Fibroblast of peridontal ligament (primary cell): ENCODE measurements at regions not wholly inside any gene's neighbourhood (a gene's known extent, or its start where the extent isn't known, plus 50 kb on each side); places are given as distances from the start of the nearest gene placed in this dataset.
"Not testable (repeated sequence)": the region's sequence is repeated elsewhere in the genome, so short reads cannot be mapped to it uniquely, and the experiment has no call there.

ENCODE experiments used
- DNase-seq: peaks from one replicate; pipeline ENCODE4 v3.0.0-alpha.2; 2010; ENCODE audit errors: extremely low read depth

DNA sequence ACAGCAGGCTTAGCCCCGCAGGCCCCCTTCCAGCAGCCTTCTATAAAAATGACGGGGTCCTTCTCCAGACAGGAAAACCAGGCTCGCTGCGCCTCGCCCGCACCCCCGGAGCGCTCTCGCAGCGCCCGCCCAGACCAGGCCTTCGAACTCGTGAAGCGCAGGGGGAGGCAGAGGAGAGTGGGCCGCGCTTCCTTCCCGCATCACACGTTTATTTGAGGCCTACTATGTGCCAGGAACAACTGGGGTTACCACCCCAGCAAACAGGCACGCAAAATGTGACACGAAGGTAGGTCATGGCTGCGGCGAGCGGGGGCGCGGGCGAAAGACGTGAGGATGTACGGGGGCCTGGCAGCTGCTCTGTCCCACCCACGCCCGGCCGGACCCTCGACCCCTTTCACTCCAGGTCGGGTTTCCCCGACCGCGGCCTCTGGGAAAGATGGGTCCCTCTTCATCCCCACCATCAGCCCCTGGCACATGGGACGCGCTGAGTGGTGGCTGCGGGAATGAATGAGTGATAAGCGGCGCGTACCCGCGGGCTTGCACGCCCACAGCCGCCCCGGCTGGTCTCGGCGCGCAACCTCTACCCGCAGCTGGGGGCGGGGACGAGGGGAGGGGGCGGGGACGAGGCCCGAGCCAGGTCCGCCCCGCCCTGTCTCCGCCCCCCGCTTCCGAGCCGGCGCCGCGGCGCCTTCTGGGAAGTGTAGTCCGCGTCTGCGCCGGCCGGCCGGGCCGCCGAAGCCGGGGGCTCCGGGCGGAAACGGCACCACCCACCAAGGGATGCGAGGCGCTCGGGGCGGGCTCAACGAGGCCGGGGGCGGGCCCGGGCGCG lies 59.1 kb downstream of the ZNF467 start:
- DNase-seq: peak; percentile 71

DNA sequence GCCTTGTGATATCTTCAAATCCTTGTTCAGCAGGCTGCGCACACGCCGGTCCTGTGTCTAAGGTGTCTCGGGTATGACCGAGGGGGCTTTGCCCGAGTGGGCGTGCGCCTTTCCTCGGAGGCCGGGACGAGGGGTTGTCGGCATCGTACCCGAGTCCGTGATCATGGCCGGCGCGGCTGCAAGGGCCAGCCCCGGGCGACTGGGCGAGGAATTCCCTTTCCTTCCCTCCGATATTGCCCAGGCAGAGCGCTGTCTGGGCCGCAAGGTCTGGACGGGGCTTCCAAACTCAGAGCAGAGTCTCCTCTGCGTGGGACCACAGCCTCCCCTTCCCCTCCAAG lies 59.7 kb downstream of the ZNF467 start:
- DNase-seq: no peak

DNA sequence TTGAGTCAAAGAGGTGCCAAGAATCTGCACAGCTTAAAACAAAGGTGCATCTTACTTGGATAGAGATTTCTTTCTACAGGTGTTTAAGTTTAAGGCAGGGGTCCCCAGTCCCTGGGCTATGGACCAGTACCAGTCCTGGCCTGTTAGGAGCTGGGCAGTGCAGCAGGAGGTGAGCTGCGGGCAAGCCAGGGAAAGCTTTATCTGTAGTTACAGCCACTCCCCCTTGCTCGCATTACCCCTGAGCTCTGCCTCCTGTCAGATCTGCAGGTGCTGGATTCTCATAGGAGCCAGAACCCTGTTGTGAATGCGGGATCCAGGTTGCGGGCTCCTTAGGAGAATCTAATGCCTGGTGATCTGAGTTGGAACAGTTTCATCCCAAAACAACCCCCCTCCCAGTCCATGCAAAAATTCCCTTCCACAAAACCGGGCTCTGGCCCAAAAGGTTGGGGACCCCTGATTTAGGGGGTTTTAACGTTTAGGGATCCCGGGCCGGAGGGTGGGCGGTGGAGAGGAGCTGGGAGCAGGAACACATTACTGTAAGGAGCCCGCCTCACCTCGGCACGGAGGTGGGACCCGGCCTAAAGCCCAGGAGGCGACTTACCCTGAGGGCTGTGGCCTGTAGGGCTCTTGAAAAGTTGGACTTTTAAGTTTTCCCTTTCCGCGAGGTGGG lies 60.2 kb downstream of the ZNF467 start:
- DNase-seq: no peak

DNA sequence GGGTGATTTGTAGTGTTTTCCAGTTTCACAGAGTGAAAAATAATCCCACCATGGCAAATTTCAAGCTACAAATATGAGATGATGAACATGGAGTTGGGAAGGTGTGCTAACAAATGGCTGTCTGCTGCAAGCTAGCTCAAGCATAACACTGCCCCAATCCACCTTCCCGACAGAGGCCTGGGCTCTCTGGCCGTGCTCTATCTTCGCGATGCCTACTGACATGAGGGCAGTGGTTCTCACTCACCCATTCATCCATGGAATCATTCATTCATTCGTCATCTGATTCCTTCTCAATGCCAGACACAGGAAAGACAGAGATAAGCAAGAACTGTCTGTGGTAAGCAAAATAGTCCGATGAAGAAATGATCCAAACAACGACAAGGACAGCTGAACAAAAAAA lies 65.4 kb downstream of the ZNF467 start:
- DNase-seq: no peak

DNA sequence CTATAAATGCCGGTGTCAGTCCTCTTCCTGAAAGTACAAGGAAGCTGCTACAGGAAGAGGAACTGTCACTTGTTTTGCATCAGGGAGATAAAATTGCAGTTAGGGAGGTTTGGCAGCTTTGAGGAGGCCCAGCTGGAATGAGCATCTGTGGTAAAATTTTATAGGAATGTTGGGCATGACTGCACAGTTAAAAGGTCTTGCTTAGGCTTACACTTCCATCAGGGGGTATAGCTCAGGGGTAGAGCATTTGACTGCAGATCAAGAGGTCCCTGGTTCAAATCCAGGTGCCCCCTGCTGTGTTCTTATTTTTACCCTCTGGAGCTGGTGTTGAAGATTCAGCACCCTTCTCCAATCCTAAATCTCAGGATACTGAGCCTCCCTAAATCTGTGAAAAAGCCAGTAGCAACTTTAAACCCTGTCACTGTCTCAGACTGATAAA lies 65.9 kb downstream of the ZNF467 start:
- DNase-seq: peak; percentile 35

DNA sequence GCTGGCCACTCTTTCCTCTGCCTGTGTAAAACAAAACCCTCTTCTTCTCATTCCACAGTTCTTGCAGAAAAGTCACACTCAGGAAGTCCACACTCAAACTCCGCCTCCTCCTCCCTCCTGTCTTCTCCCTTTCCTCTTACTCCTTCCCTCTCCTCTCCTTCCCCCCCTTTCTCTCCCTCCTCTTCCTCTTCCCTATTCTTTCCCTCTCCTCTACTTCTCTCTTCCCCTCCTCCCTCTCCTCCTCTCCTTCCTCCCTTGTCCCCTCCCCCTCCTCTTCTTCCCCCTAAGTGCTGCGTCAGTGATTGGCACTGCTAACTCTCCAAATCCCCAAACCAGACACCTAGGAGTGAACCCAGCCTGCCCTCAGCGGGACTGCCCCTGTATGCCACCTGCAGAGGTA lies 67.0 kb downstream of the ZNF467 start:
- no peak for DNase-seq

DNA sequence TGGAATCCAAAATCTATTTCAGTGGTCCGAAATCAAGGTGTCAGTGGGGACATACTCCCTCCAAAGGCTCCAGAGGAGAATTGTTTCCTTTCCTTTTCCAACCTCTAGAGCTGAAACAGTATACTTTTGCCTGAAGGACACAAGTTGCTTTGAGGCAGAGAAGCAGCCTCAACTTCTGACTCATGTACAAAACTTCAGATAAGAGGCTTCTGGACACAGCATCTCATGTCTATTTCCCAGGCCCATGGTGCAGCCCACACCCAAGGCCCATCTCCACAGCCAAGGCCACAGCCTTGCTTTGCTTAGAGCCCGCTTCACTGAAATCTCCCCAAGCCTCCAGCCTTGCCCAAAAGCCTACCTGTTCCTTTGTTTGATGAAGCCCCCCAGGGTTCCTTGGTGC lies 68.9 kb downstream of the ZNF467 start:
- no peak for DNase-seq

DNA sequence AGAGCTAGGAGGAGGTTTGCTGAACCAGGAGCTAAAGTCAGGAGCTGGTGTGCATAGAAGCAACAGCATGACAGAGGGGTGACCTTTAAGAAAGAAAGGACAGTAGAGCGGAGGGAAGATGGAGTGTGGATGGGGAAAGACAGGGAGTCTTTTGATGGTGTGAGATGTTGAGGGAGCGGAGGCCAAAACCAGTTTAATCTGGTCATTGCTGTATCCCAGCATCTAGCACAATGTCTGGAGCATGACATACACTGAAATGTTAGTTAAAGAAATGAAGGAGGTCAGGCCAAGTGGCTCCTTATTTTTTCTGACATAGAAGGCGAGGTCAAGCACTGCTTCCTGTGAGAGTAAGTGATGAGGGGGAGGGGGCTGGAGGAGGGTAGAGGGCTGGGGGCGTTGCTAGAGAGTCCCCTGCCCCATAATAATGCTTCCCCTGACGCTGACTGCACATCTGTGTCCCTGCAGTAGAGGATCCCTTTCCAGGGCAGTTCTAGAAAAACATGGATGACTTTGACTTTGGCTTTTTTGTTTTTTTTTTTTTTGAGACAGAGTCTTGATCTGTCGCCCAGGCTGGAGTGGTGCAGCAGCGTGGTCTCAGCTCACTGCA lies 70.2 kb downstream of the ZNF467 start:
- DNase-seq: no peak

DNA sequence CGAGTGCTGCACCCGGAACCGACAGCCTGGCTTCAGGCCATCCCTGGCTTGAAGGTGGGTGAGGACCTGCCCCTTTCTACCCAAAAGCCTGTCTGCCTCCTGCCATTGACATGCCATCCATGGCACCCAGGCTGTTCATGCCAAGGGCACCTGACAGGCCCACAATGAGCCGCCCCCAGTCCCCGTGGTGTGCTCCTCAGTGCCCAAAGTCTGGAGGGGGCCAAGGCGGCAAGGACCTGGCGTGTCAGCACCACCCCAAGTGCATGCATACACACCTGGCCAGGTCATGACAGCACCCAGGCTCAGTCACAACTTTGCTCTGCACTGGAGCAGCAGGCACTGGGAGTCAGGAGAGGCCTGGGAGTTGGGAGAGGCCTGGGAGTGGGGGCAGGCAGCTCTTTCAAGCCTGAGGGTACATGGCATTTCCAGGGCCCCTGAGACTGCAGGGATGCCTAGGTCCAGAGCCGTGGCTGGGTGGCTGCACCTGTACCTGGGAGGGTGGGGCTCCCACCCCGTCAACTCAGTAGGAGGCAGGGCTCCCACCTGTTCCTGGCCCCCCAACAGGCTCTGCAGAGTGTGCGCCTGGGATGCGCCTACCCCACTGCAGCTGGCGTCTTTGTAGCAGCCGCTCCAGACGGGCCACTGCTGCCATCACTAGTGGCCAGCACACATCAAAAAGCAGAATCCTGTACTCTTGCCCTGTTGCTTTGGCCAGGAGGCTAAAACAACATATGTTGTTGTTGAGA lies 71.7 kb downstream of the ZNF467 start:
- no peak for DNase-seq

DNA sequence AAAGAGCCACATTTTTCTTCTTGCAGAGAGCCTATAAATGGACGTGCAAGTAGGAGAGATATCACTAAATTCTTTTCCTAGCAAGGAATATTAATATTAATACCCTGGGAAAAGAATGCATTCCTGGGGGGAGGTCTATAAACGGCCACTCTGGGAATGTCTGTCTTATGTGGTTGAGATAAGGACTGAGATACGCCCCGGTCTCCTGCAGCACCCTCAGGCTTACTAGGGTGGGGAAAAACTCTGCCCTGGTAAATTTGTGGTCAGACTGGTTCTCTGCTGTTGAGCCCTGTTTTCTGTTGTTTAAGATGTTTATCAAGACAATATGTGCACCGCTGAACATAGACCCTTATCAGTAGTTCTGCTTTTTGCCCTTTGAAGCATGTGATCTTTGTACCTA lies 75.6 kb downstream of the ZNF467 start:
- not testable (repeated sequence) for DNase-seq

DNA sequence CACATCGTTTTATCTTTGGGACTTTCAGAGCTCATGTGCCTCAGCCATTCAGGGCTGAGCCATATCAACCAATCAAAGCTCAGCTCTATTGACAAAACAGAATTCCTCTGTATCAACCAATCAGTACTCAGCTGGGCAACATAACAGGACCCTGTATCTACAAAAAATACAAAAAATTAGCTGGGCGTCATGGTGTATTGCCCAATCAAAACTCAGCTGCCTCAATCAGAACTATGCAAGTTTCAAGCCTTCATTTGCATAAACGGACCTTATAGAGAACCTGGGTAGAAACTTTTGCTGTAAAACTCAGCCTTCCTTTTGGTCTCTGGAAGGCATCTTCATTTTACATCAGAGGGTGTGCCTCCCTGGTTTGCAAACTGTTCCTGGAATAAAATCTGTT lies 77.1 kb downstream of the ZNF467 start:
- no peak for DNase-seq

DNA sequence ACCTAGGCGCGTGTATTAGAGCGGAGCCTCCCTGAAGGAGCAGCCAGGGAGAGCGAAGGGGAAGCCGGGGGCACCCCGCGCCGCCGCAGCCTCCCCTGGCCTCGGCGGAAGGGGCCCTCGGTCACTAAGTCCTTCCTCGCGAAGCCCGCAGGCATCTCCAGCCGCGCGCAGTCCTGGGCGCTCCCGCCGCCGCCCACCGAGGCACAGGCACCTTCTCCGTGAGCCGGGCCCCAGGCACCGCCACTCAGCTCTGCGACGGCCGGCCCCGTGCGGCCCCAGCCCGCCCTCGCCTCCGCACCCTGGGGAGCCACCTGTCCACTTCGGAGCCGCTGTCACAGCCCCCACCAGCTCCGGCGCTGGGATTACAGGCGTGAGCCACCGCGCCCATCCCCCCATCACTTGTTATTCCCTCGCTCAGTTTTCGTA lies 80.8 kb downstream of the ZNF467 start:
- DNase-seq: no peak

DNA sequence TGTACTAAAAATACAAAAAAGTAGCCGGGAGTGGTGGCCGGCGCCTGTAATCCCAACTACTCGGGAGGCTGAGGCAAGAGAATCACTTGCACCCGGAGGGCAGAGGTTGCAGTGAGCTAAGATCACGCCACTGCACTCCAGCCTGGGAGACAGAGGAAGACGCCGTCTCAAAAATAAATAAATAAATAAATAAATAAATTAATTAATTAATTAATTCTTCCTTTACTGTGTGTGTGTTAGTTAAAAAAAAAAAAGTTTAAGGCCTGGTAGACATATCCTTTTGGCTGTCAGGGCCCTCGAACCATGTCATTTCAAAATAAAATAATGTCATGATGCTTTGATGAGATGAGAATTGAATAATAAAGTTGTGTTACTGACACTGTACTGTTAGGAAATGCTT lies 81.3 kb downstream of the ZNF467 start:
- DNase-seq: no peak

DNA sequence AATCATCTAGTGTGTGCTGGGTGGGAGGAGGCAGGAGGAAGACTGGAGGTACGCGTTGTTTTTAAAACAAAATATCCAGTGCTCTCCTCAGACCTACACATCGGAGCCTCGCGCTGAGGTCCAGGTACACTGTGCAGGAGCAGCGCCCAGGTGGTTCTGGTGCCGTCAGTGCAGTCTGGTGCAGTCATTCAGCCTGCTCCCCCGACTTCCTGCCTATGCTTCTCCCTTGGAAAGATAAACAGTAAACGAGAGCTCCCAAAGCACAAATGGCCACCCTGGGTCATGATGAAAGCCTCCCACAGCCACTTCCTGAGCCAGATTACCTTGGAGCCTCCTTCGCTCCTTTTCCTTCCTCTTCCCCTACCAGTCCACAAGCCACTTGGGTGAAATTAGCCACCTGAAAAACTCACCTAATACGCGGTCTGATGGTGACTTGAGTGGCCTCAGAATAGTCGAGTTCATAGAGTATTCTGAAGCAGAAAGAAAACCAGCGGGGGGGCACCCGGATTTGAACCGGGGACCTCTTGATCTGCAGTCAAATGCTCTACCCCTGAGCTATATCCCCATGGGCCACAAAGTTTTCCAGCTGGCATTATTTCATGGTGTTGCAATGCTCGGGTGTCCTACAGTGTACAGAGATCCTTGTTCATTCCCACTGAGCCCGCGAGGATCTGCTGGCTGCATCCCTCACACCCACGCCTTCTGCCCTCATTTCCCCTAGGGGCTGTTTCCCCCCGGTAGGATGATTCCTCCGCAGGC lies 82.5 kb downstream of the ZNF467 start:
- DNase-seq: peak; percentile 54

DNA sequence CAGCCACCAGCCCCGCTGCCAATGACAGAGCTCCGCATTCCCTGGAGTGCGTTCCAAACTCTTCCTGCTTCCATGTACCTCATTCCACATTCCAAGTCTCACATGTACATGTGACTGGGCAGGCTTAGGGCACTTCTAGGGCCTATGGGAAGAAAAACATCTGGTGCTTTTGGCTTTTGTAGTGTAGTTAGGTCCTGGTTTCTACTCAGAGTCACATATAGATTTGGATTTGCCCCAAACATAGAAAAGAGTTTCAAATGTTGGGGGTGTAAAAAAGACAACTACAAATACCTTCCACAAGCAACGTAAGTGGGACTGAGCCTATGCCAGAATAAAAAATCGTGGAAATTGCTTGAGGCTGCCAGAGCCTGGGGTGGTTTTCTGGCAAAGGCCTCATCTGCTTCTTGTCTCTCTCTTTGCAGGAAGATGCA lies 84.1 kb downstream of the ZNF467 start:
- DNase-seq: no peak

DNA sequence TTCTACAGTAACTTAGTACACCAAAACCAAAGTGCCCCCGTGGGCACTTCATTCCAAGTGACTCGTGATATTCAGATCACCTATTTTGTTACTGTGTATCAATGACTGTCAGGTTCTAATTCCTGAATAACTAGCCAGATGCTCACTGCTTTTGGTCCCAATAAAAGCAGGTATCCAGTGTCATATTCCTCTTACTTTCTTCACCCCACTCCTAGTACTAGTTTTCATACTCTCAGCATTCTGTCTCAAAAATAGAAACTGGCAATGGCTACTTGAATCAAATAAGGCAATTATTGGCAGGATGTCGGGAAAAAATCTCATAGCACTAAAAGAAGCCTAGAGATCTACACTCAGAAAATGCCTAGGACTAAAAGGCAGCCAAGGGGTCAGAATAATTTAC lies 84.6 kb downstream of the ZNF467 start:
- no peak for DNase-seq

DNA sequence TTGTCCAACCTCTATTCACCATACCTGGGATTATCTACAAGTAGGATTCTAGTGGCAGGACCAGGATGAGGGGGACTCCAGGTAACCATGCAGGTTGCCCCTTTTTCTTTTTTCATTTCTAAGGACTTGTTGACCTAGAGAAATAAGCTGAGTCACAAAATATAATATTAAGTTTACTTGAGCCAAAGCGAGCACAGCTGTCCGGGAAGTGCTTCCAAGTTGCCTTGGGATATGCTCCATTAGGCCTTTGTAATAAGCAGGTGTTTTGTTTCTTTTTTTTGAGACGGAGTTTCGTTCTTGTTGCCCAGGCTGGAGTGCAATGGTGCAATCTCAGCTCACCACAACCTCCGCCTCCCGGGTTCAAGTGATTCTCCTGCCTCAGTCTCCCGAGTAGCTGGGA lies 85.6 kb downstream of the ZNF467 start:
- not testable (repeated sequence) for DNase-seq

DNA sequence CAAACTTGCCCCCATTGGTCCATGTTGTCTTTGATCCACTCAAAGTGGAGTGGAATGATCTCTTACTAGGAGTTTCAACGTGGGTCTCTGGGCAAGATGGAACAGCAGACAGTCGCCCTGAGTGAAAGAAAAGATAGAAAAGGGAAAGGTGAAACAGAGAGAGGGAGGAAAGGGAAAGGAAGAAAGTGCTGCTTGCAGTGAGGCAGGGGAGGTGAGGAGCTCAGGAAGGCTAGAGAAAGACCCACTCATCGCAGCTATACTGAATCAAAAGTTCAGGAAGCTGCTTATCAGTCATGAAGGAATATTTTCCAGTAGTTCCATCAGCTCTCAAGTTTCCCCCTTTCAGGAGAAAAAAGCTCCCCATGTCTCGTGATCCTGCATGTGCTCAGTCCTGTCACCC lies 86.9 kb downstream of the ZNF467 start:
- no peak for DNase-seq

DNA sequence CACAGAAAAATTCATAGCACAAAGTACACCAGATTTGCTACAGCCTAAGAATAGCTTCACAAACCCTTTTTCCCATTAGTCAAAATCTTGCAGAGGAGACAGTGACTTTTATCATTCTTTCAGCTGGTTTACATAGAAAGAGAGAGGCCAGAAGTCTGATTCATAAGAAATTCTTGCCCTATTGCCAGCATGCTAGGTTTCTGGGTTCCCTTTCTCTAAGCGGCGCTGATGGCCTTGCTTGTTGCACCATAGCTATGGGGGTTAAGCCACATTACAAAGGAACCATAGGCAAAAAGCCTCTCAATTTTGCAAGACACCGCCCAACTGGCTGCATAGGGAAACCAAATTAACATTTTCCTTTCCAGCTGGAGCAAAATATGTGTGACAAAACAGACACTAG lies 87.4 kb downstream of the ZNF467 start:
- peak; percentile 93 for DNase-seq

DNA sequence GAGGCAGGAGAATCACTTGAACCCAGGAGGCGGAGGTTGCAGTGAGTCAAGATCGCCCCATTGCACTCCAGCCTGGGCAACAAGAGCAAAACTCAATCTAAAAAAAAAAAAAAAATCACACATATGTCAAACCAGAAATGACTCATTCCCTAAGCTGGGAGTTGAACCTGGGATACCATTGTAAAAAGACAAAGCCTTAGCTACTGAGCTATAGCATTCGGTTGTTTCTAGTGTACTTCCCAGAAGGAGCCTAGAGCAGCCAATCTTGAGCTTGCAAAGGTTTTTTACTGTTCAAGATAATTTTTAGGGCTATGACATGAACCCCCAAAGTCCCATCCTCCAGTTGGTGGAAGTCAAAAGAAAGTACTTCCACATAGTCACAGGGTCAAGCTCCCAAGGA lies 87.9 kb downstream of the ZNF467 start:
- peak; percentile 25 for DNase-seq

DNA sequence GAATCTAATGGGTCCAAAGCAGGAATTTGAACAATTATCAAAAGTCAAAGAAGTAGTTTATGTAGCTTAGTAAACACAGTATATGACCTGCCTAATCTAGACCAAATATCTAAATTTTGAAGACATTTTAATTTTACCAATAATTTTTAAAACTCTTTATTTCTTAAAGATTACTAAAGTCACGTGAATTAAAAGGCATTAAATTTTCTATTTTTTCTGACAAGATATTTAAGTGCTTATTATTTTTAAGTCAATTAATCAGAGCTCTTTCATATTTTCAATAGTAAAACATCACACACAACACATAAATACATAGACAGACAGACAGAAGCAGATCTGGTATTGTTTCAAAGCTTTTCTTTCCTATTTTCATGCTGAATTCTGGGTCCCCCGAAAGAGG lies 89.5 kb downstream of the ZNF467 start:
- DNase-seq: no peak

DNA sequence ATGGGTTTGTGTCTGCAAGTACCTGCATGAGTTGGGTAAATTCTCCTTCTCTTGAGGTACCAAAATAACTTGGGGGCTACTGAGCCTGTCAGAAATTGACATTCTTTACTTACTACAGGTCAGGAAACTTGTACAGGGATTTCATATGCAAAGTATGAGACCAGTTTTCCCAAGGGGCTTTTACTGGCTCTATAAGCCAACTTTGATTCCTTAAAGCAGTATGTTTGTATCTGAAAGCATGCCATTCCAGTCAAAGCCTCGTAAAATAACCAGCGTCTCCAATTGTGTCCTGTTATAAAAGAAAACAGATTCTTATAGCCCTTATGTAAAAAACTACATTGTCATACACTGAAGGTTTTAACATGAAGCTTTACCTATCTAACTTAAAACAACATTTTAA lies 90.2 kb downstream of the ZNF467 start:
- peak; percentile 14 for DNase-seq
